WTC11 (cell line): ENCODE measurements at regions not wholly inside any gene's neighbourhood (a gene's known extent, or its start where the extent isn't known, plus 50 kb on each side); places are given as distances from the start of the nearest gene placed in this dataset.

Source experiments
- ATAC-seq: fragments of 200-7000 bp; cut with Tn5 transposase; 2 replicates; pipeline ENCODE4 v1.10.0; 2021; ENCODE audit warnings: mild to moderate bottlenecking, moderate library complexity
- CTCF ChIA-PET: fragments of 300-600 bp; sonication (Branson Sonifier 250); formaldehyde crosslinking; loops from one replicate; lab custom pipeline; 2021; ENCODE audit warnings: antibody characterized with exemption; lab: Charles Lee
- POLR2A ChIA-PET: fragments of 350-600 bp; sonication (Branson Sonifier 250); formaldehyde crosslinking; loops from one replicate; lab custom pipeline; 2021; ENCODE audit warnings: antibody characterized with exemption; lab: Charles Lee
- DNase-seq: peaks from one replicate; pipeline ENCODE4 v3.0.0; 2021; ENCODE audit warnings: low spot score
- H3K27ac Mint-ChIP-seq: 2 replicates; pipeline ENCODE4 v1.8.0; 2021; ENCODE audit warnings: mixed read lengths
- H3K27me3 Mint-ChIP-seq: 2 replicates; pipeline ENCODE4 v1.8.0; 2021; ENCODE audit warnings: low read depth, mild to moderate bottlenecking, moderate library complexity, mixed read lengths
- H3K36me3 Mint-ChIP-seq: 2 replicates; pipeline ENCODE4 v1.8.0; 2021; ENCODE audit warnings: mixed read lengths
- H3K4me1 Mint-ChIP-seq: 2 replicates; pipeline ENCODE4 v1.8.0; 2022; ENCODE audit warnings: mixed read lengths
- H3K4me3 Mint-ChIP-seq: 2 replicates; pipeline ENCODE4 v1.8.0; 2021; ENCODE audit warnings: mild to moderate bottlenecking, moderate library complexity, mixed read lengths
- H3K9me3 Mint-ChIP-seq: 2 replicates; pipeline ENCODE4 v1.8.0; 2021; ENCODE audit warnings: mixed read lengths
- EMX1 ChIP-seq: fragments of 250-450 bp; sonication (Bioruptor Pico); IDR thresholded peaks from 2 replicates; pipeline ENCODE4 v1.8.0; 2021; ENCODE audit warnings: mild to moderate bottlenecking
- FOXK1 ChIP-seq: sonication (generic); formaldehyde crosslinking; IDR thresholded peaks from 2 replicates; pipeline ENCODE4 v1.8.0; 2022; ENCODE audit warnings: mild to moderate bottlenecking, moderate library complexity, missing genetic modification reagents
- FOXP1 ChIP-seq: sonication (generic); formaldehyde crosslinking; IDR thresholded peaks from 2 replicates; pipeline ENCODE4 v1.8.0; 2022; ENCODE audit warnings: missing genetic modification reagents, mild to moderate bottlenecking, moderate library complexity, borderline replicate concordance
- MXD4 ChIP-seq: fragments of 250-450 bp; sonication (Bioruptor Pico); IDR thresholded peaks from 2 replicates; pipeline ENCODE4 v1.8.0; 2021; ENCODE audit warnings: mild to moderate bottlenecking, moderate library complexity, borderline replicate concordance
- RORB ChIP-seq: fragments of 250-450 bp; sonication (Bioruptor Pico); IDR thresholded peaks from 2 replicates; pipeline ENCODE4 v1.9.0; 2021; ENCODE audit warnings: mild to moderate bottlenecking
- TCF7 ChIP-seq: sonication (generic); formaldehyde crosslinking; IDR thresholded peaks from 2 replicates; pipeline ENCODE4 v1.8.0; 2022; ENCODE audit warnings: mild to moderate bottlenecking, low read depth, missing genetic modification reagents, moderate library complexity
- ZNF317 ChIP-seq: sonication (generic); formaldehyde crosslinking; IDR thresholded peaks from 2 replicates; pipeline ENCODE4 v1.8.1; 2023; ENCODE audit warnings: low read depth, mild to moderate bottlenecking, moderate library complexity, missing genetic modification reagents, borderline replicate concordance
- ZNF396 ChIP-seq: fragments of 250-450 bp; sonication (Bioruptor Pico); IDR thresholded peaks from 2 replicates; pipeline ENCODE4 v1.8.0; 2021; ENCODE audit warnings: mild to moderate bottlenecking, moderate library complexity, borderline replicate concordance
- TF ChIP-seq, protein P1 (sequence below): sonication (generic); formaldehyde crosslinking; IDR thresholded peaks from 2 replicates; pipeline ENCODE4 v1.8.0; 2022; ENCODE audit warnings: mild to moderate bottlenecking, missing genetic modification reagents
- TF ChIP-seq, protein P2 (sequence below): sonication (generic); formaldehyde crosslinking; IDR thresholded peaks from 2 replicates; pipeline ENCODE4 v1.8.0; 2022; ENCODE audit warnings: mild to moderate bottlenecking, missing genetic modification reagents
- TF ChIP-seq, protein P3 (sequence below): sonication (generic); formaldehyde crosslinking; IDR thresholded peaks from 2 replicates; pipeline ENCODE4 v1.8.1; 2023; ENCODE audit warnings: mild to moderate bottlenecking, missing genetic modification reagents, borderline replicate concordance
- TF ChIP-seq, protein P4 (sequence below): sonication (generic); formaldehyde crosslinking; IDR thresholded peaks from 2 replicates; pipeline ENCODE4 v1.8.0; 2023; ENCODE audit warnings: missing genetic modification reagents
- TF ChIP-seq, protein P5 (sequence below): sonication (generic); formaldehyde crosslinking; IDR thresholded peaks from 2 replicates; pipeline ENCODE4 v1.8.1; 2023; ENCODE audit warnings: mild to moderate bottlenecking, missing genetic modification reagents
- TF ChIP-seq, protein P6 (sequence below): sonication (generic); formaldehyde crosslinking; IDR thresholded peaks from 2 replicates; pipeline ENCODE4 v1.8.1; 2022; ENCODE audit warnings: low read depth, missing genetic modification reagents, borderline replicate concordance
- TF ChIP-seq, protein P7 (sequence below): sonication (generic); formaldehyde crosslinking; IDR thresholded peaks from 2 replicates; pipeline ENCODE4 v1.8.0; 2023; ENCODE audit warnings: missing genetic modification reagents, mild to moderate bottlenecking, borderline replicate concordance

DNA sequence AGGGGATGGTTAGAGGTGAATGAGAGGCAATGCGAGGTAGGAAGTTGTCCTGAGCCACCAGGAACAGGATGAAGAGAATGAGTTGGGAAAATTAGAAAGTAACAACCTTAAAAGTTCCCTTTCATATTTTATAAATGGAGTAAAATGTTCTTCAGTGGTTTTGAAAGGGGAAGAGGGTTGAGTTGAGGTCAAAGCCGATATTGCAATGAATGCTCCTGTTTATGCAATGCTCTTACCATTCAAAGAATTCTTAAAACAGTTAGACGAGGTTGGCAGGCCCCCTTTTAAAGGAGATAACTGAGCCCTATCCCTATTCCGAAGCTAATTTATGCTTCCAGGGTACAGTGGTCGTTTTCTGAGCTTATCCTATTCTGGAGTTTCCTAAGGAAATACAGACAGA, 2110.3 kb upstream of the CELF4 start:
- H3K9me3 Mint-ChIP-seq, result no peaks in the 10 kb centered on the region
- POLR2A ChIA-PET, result no interaction called here
- H3K4me1 Mint-ChIP-seq, result peaks cover 19% of the 10 kb centered on the region
- ATAC-seq (no peak), DNase-seq (no peak)
- CTCF ChIA-PET, result no interaction called here
- H3K36me3 Mint-ChIP-seq, result no peaks in the 10 kb centered on the region
- H3K27ac Mint-ChIP-seq, result 0 out of 2 replicates have a peak overlapping the region, but pooled peaks have one; percentile 37
- no peaks in the 10 kb centered on the region; the same call in 1 of the 2 replicates for H3K27me3 Mint-ChIP-seq
- TF ChIP-seq FOXK1 (CRISPR knock-in tag), result no peak
- TF ChIP-seq ZNF317 (CRISPR knock-in tag), result no peak
- TF ChIP-seq FOXP1 (CRISPR knock-in tag), result no peak
- TF ChIP-seq, protein P1, sequence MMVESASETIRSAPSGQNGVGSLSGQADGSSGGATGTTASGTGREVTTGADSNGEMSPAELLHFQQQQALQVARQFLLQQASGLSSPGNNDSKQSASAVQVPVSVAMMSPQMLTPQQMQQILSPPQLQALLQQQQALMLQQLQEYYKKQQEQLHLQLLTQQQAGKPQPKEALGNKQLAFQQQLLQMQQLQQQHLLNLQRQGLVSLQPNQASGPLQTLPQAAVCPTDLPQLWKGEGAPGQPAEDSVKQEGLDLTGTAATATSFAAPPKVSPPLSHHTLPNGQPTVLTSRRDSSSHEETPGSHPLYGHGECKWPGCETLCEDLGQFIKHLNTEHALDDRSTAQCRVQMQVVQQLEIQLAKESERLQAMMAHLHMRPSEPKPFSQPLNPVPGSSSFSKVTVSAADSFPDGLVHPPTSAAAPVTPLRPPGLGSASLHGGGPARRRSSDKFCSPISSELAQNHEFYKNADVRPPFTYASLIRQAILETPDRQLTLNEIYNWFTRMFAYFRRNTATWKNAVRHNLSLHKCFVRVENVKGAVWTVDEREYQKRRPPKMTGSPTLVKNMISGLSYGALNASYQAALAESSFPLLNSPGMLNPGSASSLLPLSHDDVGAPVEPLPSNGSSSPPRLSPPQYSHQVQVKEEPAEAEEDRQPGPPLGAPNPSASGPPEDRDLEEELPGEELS (CRISPR knock-in tag), result no peak
- H3K4me3 Mint-ChIP-seq, result no peak overlapping the region

DNA sequence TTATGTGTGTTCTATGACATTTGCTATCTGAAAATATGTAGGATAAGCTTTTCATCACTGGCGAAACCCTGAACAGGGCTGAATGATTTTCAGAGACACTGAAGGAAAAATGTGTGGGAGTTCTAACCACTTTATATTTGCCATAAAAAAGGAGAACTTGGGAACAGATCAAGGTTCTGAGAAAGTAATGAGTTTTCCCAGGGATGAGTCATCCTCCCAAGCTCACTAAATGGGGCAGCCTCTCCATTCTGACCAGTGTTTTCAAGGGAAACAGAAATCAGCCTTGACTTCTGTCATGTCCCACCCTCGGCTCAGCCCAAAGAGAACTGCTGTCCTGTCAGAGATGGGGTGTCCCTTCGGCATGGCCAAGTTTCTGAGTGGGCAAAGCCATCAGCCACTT, 2109.8 kb upstream of the CELF4 start:
- H3K9me3 Mint-ChIP-seq, result no peaks in the 10 kb centered on the region
- no peaks in the 10 kb centered on the region for H3K36me3 Mint-ChIP-seq
- ChIA-PET CTCF (no interaction called here), POLR2A (no interaction called here)
- TF ChIP-seq, protein P2, sequence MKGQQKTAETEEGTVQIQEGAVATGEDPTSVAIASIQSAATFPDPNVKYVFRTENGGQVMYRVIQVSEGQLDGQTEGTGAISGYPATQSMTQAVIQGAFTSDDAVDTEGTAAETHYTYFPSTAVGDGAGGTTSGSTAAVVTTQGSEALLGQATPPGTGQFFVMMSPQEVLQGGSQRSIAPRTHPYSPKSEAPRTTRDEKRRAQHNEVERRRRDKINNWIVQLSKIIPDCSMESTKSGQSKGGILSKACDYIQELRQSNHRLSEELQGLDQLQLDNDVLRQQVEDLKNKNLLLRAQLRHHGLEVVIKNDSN (CRISPR knock-in tag), result no peak
- no peak for TF ChIP-seq FOXK1 (CRISPR knock-in tag)
- no peak for TF ChIP-seq EMX1 (CRISPR knock-in tag)
- TF ChIP-seq ZNF396 (CRISPR knock-in tag), result no peak
- TF ChIP-seq, protein P3, sequence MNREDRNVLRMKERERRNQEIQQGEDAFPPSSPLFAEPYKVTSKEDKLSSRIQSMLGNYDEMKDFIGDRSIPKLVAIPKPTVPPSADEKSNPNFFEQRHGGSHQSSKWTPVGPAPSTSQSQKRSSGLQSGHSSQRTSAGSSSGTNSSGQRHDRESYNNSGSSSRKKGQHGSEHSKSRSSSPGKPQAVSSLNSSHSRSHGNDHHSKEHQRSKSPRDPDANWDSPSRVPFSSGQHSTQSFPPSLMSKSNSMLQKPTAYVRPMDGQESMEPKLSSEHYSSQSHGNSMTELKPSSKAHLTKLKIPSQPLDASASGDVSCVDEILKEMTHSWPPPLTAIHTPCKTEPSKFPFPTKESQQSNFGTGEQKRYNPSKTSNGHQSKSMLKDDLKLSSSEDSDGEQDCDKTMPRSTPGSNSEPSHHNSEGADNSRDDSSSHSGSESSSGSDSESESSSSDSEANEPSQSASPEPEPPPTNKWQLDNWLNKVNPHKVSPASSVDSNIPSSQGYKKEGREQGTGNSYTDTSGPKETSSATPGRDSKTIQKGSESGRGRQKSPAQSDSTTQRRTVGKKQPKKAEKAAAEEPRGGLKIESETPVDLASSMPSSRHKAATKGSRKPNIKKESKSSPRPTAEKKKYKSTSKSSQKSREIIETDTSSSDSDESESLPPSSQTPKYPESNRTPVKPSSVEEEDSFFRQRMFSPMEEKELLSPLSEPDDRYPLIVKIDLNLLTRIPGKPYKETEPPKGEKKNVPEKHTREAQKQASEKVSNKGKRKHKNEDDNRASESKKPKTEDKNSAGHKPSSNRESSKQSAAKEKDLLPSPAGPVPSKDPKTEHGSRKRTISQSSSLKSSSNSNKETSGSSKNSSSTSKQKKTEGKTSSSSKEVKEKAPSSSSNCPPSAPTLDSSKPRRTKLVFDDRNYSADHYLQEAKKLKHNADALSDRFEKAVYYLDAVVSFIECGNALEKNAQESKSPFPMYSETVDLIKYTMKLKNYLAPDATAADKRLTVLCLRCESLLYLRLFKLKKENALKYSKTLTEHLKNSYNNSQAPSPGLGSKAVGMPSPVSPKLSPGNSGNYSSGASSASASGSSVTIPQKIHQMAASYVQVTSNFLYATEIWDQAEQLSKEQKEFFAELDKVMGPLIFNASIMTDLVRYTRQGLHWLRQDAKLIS (CRISPR knock-in tag), result no peak
- TF ChIP-seq, protein P4, sequence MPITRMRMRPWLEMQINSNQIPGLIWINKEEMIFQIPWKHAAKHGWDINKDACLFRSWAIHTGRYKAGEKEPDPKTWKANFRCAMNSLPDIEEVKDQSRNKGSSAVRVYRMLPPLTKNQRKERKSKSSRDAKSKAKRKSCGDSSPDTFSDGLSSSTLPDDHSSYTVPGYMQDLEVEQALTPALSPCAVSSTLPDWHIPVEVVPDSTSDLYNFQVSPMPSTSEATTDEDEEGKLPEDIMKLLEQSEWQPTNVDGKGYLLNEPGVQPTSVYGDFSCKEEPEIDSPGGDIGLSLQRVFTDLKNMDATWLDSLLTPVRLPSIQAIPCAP (CRISPR knock-in tag), result no peak
- TF ChIP-seq, protein P5, sequence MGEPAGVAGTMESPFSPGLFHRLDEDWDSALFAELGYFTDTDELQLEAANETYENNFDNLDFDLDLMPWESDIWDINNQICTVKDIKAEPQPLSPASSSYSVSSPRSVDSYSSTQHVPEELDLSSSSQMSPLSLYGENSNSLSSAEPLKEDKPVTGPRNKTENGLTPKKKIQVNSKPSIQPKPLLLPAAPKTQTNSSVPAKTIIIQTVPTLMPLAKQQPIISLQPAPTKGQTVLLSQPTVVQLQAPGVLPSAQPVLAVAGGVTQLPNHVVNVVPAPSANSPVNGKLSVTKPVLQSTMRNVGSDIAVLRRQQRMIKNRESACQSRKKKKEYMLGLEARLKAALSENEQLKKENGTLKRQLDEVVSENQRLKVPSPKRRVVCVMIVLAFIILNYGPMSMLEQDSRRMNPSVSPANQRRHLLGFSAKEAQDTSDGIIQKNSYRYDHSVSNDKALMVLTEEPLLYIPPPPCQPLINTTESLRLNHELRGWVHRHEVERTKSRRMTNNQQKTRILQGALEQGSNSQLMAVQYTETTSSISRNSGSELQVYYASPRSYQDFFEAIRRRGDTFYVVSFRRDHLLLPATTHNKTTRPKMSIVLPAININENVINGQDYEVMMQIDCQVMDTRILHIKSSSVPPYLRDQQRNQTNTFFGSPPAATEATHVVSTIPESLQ (CRISPR knock-in tag), result no peak
- no peak for TF ChIP-seq MXD4 (CRISPR knock-in tag)
- TF ChIP-seq, protein P6, sequence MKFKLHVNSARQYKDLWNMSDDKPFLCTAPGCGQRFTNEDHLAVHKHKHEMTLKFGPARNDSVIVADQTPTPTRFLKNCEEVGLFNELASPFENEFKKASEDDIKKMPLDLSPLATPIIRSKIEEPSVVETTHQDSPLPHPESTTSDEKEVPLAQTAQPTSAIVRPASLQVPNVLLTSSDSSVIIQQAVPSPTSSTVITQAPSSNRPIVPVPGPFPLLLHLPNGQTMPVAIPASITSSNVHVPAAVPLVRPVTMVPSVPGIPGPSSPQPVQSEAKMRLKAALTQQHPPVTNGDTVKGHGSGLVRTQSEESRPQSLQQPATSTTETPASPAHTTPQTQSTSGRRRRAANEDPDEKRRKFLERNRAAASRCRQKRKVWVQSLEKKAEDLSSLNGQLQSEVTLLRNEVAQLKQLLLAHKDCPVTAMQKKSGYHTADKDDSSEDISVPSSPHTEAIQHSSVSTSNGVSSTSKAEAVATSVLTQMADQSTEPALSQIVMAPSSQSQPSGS (CRISPR knock-in tag), result no peak
- TF ChIP-seq RORB (CRISPR knock-in tag), result no peak
- TF ChIP-seq, protein P7, sequence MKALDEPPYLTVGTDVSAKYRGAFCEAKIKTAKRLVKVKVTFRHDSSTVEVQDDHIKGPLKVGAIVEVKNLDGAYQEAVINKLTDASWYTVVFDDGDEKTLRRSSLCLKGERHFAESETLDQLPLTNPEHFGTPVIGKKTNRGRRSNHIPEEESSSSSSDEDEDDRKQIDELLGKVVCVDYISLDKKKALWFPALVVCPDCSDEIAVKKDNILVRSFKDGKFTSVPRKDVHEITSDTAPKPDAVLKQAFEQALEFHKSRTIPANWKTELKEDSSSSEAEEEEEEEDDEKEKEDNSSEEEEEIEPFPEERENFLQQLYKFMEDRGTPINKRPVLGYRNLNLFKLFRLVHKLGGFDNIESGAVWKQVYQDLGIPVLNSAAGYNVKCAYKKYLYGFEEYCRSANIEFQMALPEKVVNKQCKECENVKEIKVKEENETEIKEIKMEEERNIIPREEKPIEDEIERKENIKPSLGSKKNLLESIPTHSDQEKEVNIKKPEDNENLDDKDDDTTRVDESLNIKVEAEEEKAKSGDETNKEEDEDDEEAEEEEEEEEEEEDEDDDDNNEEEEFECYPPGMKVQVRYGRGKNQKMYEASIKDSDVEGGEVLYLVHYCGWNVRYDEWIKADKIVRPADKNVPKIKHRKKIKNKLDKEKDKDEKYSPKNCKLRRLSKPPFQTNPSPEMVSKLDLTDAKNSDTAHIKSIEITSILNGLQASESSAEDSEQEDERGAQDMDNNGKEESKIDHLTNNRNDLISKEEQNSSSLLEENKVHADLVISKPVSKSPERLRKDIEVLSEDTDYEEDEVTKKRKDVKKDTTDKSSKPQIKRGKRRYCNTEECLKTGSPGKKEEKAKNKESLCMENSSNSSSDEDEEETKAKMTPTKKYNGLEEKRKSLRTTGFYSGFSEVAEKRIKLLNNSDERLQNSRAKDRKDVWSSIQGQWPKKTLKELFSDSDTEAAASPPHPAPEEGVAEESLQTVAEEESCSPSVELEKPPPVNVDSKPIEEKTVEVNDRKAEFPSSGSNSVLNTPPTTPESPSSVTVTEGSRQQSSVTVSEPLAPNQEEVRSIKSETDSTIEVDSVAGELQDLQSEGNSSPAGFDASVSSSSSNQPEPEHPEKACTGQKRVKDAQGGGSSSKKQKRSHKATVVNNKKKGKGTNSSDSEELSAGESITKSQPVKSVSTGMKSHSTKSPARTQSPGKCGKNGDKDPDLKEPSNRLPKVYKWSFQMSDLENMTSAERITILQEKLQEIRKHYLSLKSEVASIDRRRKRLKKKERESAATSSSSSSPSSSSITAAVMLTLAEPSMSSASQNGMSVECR, result no peak
- TF ChIP-seq TCF7 (CRISPR knock-in tag), result no peak
- no peaks in the 10 kb centered on the region; the same call in 1 of the 2 replicates for H3K27me3 Mint-ChIP-seq
- peaks cover 14% of the 10 kb centered on the region for H3K4me1 Mint-ChIP-seq
- no peak for ATAC-seq
- no peak for DNase-seq
- H3K27ac Mint-ChIP-seq, result 0 out of 2 replicates have a peak overlapping the region, but pooled peaks have one; percentile 37
- H3K4me3 Mint-ChIP-seq, result no peak overlapping the region
